SH-SY5Y (cell line): ENCODE measurements at regions not wholly inside any gene's neighbourhood (a gene's known extent, or its start where the extent isn't known, plus 50 kb on each side); places are given as distances from the start of the nearest gene placed in this dataset.

ENCODE experiments used
- GATA2 ChIP-seq: IDR thresholded peaks from 2 replicates; pipeline ENCODE4 v1.6.1; 2011; ENCODE audit warnings: mild to moderate bottlenecking, low read depth, low read length
- GATA3 ChIP-seq: IDR thresholded peaks from 2 replicates; pipeline ENCODE4 v1.6.1; 2011; ENCODE audit warnings: low read depth, mild to moderate bottlenecking, low read length, moderate library complexity

GRCh38 chr13:67538906-67539305 lies 308.8 kb upstream of the PCDH9 start:
- no peak for TF ChIP-seq GATA2
- no peak for TF ChIP-seq GATA3
